Nephron progenitor cell (in vitro differentiated cells): ENCODE measurements at regions not wholly inside any gene's neighbourhood (a gene's known extent, or its start where the extent isn't known, plus 50 kb on each side); places are given as distances from the start of the nearest gene placed in this dataset.

Experiments
- DNase-seq: peaks from one replicate; pipeline ENCODE4 v3.0.0; 2021
- H3K27ac Mint-ChIP-seq: 2 replicates; pipeline ENCODE4 v1.8.0; 2021; ENCODE audit warnings: mild to moderate bottlenecking, moderate library complexity, mixed read lengths
- H3K27me3 Mint-ChIP-seq: 2 replicates; pipeline ENCODE4 v1.8.0; 2021; ENCODE audit warnings: mild to moderate bottlenecking, low read depth, mixed read lengths; ENCODE audit not compliant: poor library complexity
- H3K36me3 Mint-ChIP-seq: 2 replicates; pipeline ENCODE4 v1.8.0; 2021; ENCODE audit warnings: low read depth, mixed read lengths
- H3K4me1 Mint-ChIP-seq: 2 replicates; pipeline ENCODE4 v1.8.0; 2021; ENCODE audit warnings: mixed read lengths
- H3K4me3 Mint-ChIP-seq: 2 replicates; pipeline ENCODE4 v1.8.0; 2021; ENCODE audit warnings: mild to moderate bottlenecking, moderate library complexity, mixed read lengths
- H3K9me3 Mint-ChIP-seq: 2 replicates; pipeline ENCODE4 v1.8.0; 2021; ENCODE audit warnings: mild to moderate bottlenecking, moderate library complexity, mixed read lengths
- CTCF ChIP-seq: fragments of 200-600 bp; sonication (generic); IDR thresholded peaks from 2 replicates; pipeline ENCODE4 v1.5.0; 2021; ENCODE audit warnings: antibody characterized with exemption

DNA sequence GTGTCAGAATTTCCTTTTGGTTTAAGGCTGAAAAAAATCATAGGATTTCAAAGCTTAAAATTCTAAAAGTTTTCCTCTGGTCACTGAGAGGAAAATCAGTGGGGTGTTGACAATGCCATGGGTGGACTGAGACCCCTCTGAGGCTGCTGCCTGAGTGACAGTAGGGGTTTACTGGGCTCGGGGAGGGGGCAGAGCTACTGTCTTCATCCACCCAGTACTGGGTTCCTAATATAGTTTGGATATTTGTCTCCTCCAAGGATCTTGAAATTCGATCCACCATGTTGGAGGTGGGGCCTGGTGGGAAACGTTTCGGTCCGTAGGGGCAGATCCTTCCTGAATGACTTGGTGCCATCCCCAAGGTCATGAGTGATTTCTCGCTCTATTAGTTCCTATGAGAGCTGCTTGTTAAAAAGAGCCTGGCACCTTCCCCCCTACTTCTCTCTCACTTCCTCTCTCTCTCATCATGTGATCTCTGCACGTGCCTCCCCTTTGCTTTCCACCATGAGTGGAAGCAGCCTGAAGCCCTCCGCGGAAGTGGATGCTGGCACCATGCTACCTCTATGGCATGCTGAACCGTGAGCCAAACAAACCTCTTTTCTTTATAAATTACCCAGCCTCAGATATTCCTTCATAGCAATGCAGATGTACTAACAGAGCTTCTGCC lies 72.3 kb downstream of the MAP10 start:
- Mint-ChIP-seq H3K27me3 (peaks cover 7% of the 10 kb centered on the region), H3K27ac (peak overlapping the region; percentile 88), H3K9me3 (no peaks in the 10 kb centered on the region), H3K36me3 (no peaks in the 10 kb centered on the region), H3K4me3 (peak overlapping the region; percentile 51), H3K4me1 (peaks cover 38% of the 10 kb centered on the region)
- peak; percentile 8 for DNase-seq
- no peak for TF ChIP-seq CTCF

DNA sequence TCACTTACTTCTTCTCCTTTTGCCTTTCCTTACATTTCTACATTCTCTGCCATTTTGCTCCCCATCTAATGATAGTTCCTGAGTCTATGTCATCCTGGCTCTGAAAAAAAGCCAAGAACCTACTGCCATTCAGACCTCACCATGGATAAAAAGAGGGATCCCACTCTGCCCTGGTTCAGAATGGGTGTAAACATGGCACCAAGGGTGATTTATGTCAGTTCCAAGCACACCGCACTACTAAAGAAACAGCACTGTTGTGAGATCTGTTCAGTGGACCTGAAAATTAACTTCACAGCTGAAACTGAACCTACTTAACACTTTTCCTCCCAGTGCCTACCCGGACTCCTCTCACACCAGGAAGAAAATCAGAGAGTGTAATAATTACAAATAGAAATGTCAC lies 72.3 kb upstream of the NTPCR start:
- Mint-ChIP-seq H3K4me1 (peaks cover 38% of the 10 kb centered on the region), H3K36me3 (no peaks in the 10 kb centered on the region), H3K9me3 (no peaks in the 10 kb centered on the region), H3K4me3 (no peak overlapping the region), H3K27ac (peak overlapping the region; percentile 88), H3K27me3 (peaks cover 5% of the 10 kb centered on the region)
- TF ChIP-seq CTCF = no peak
- peak; percentile 22 for DNase-seq

GRCh38 chr1:232880354-232880753 lies 70.1 kb upstream of the NTPCR start:
- peak; percentile 40 for TF ChIP-seq CTCF
- peak; percentile 12 for DNase-seq
- Mint-ChIP-seq H3K36me3 (no peaks in the 10 kb centered on the region), H3K9me3 (no peaks in the 10 kb centered on the region), H3K27ac (no peak overlapping the region), H3K4me1 (peaks cover 38% of the 10 kb centered on the region), H3K4me3 (no peak overlapping the region), H3K27me3 (peaks cover 13% of the 10 kb centered on the region)

DNA sequence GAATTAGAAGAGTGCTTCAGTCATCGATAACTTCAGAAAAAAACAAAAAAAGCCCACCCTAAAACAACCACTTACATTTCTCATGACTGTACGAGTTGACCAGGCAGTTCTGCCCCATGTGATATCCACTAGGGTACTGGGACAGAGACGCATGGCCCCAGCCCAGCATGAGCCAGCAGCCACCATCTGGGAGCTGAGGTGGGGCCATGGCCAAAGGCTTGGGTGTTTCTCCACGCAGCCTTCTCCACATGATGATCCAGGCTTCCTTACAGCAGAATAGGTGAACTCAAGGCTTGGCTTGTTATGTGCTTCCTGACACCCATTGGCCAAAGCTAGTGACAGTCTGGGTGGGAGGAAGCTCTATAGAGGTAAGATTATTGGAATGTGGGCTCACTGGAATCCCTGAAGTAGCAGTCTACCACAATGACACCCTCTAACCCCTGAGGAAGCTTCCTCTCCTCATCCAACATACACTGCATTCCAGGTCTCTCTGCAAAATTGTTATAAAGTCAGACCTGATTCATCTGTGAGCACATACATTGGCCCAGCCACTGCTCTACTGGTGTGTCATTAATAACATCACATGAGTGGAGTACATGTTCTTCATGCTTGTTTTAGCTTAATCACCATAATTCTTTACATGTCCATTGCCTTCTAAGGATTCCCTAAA lies 66.3 kb upstream of the NTPCR start:
- Mint-ChIP-seq H3K27me3 (peaks cover 17% of the 10 kb centered on the region), H3K27ac (no peak overlapping the region), H3K36me3 (no peaks in the 10 kb centered on the region), H3K9me3 (no peaks in the 10 kb centered on the region), H3K4me1 (peaks cover 5% of the 10 kb centered on the region), H3K4me3 (no peak overlapping the region)
- no peak for DNase-seq
- no peak for TF ChIP-seq CTCF

DNA sequence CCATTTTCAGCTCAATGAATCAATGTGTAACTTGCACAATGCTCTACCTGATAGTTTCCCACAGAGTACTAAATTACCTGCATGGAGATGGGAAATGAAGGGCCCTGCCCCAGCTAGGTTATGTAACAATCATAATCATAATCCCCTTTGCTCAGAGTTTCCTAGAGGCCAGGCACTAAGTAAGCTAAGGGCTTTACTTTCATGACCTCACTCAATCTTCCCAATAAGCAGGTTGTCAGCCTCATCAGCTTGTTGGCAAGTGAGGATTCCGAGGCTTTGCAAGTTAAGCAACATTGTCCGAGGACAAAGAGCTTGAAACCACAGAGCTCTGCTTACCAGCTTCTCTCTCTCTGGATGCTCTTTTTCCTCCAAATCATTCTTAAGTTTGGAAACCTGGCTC lies 64.1 kb upstream of the NTPCR start:
- no peak for DNase-seq
- peaks cover 19% of the 10 kb centered on the region for H3K27me3 Mint-ChIP-seq
- no peaks in the 10 kb centered on the region for H3K36me3 Mint-ChIP-seq
- H3K4me1 Mint-ChIP-seq = no peaks in the 10 kb centered on the region
- H3K27ac Mint-ChIP-seq = no peak overlapping the region
- H3K9me3 Mint-ChIP-seq = no peaks in the 10 kb centered on the region
- no peak for TF ChIP-seq CTCF
- H3K4me3 Mint-ChIP-seq = no peak overlapping the region
